ENCODE measurements at regions not wholly inside any gene's neighbourhood (a gene's known extent, or its start where the extent isn't known, plus 50 kb on each side); places are given as distances from the start of the nearest gene placed in this dataset.

- Mint-ChIP-seq H3K4me3 (ENCODE audit: low read depth) (no peak overlapping the region), H3K36me3 (ENCODE audit: low read depth) (no peaks in the 10 kb centered on the region), H3K4me1 (ENCODE audit: low read depth) (no peaks in the 10 kb centered on the region), H3K27me3 (ENCODE audit: low read depth) (peaks cover 17% of the 10 kb centered on the region), H3K9me3 (no peaks in the 10 kb centered on the region), H3K27ac (no peak overlapping the region)
- intact Hi-C loops (cut with micrococcal nuclease) = no loop called here
- DNase-seq (ENCODE audit: low spot score) = no peak
Observed at GRCh38 chr15:70351391-70351790, 253.7 kb upstream of the TLE3 start.

GRCh38 chr15:70348581-70349344 is 251.0 kb upstream of the TLE3 start:
- Mint-ChIP-seq H3K4me3 (ENCODE audit: low read depth) (no peak overlapping the region), H3K4me1 (ENCODE audit: low read depth) (no peaks in the 10 kb centered on the region), H3K9me3 (no peaks in the 10 kb centered on the region), H3K27me3 (ENCODE audit: low read depth) (peaks cover 17% of the 10 kb centered on the region), H3K36me3 (ENCODE audit: low read depth) (no peaks in the 10 kb centered on the region), H3K27ac (no peak overlapping the region)
- intact Hi-C loops (cut with micrococcal nuclease) = no loop called here
- DNase-seq (ENCODE audit: low spot score) = no peak

GRCh38 chr15:70348226-70348543 is 250.5 kb upstream of the TLE3 start:
- H3K4me1 Mint-ChIP-seq (ENCODE audit: low read depth) = no peaks in the 10 kb centered on the region
- H3K9me3 Mint-ChIP-seq = no peaks in the 10 kb centered on the region
- H3K27me3 Mint-ChIP-seq (ENCODE audit: low read depth) = peaks cover 17% of the 10 kb centered on the region
- intact Hi-C loops (cut with micrococcal nuclease) = no loop called here
- no peak overlapping the region for H3K27ac Mint-ChIP-seq
- H3K4me3 Mint-ChIP-seq (ENCODE audit: low read depth) = no peak overlapping the region
- no peaks in the 10 kb centered on the region for H3K36me3 Mint-ChIP-seq (ENCODE audit: low read depth)
- DNase-seq (ENCODE audit: low spot score) = no peak

DNA sequence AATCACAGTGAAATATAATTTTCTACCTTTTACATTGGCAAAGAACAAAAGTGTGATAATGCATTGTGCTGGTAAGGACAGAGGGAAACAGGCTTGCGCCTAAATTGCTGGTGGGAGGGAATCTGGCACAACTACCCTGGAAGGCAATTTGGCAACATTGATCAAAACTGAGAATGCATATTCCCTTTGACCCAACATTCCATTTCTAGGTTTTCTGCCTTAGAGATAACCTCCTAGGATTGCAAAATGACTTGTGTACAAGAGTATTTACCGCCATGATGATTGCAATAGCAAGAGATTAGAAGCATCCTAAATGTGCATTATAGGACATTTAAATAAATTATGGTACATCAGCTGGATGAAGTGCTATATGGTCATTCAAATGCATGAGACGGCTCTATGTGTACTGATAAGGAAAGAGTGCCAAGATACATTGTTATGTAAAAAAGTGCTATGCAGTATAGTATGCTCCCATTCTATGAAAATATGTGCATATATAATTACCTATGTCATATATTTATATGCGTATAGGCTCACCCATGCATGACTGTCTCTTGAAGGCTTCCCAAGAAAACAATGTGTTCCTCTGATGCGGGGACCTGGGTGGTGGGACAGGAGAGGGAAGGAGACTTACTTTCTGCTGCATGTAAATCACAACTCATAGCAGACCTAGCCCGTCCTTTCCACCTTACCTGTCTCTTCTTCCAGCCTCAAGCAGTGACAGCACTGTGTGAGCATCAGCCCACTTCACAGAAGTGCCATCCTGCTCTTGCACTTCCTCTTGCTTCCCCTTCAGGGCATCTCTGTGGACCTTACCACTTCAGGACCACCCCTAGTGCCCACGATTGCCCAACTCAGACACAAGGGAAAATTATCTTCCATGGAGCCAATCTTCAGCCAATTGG is 249.9 kb upstream of the TLE3 start:
- Mint-ChIP-seq H3K36me3 (ENCODE audit: low read depth) (no peaks in the 10 kb centered on the region), H3K9me3 (no peaks in the 10 kb centered on the region), H3K4me3 (ENCODE audit: low read depth) (no peak overlapping the region), H3K27me3 (ENCODE audit: low read depth) (peaks cover 17% of the 10 kb centered on the region), H3K4me1 (ENCODE audit: low read depth) (no peaks in the 10 kb centered on the region), H3K27ac (no peak overlapping the region)
- intact Hi-C loops (cut with micrococcal nuclease) = no loop called here
- no peak for DNase-seq (ENCODE audit: low spot score)

GRCh38 chr15:70345251-70346019 is 247.7 kb upstream of the TLE3 start:
- no peaks in the 10 kb centered on the region for H3K9me3 Mint-ChIP-seq
- peaks cover 13% of the 10 kb centered on the region for H3K27me3 Mint-ChIP-seq (ENCODE audit: low read depth)
- no peaks in the 10 kb centered on the region for H3K4me1 Mint-ChIP-seq (ENCODE audit: low read depth)
- no peak overlapping the region for H3K4me3 Mint-ChIP-seq (ENCODE audit: low read depth)
- H3K36me3 Mint-ChIP-seq (ENCODE audit: low read depth) = no peaks in the 10 kb centered on the region
- intact Hi-C loops (cut with micrococcal nuclease) = no loop called here
- no peak overlapping the region for H3K27ac Mint-ChIP-seq
- no peak for DNase-seq (ENCODE audit: low spot score)

DNA sequence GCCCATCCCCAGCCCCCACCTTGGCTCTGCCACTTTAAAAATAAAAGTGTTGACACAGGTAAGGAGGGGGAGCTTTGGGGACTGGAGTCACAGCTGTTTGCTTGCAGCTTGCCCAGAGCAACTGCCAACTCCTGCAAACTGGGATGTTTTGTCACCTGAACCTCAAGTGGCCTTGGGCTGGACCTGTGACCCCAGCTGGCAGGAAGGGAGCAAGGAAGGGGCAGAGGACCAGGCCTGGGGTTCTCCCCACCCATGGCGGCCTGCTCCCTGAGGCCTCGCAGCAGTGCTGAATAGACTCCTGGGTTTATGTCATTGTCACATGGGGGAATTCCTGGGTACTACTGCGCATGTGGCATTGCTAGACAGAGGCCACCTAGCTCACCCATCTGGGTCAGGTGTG is 246.9 kb upstream of the TLE3 start:
- Mint-ChIP-seq H3K27me3 (ENCODE audit: low read depth) (peaks cover 11% of the 10 kb centered on the region), H3K4me1 (ENCODE audit: low read depth) (no peaks in the 10 kb centered on the region), H3K4me3 (ENCODE audit: low read depth) (no peak overlapping the region), H3K9me3 (no peaks in the 10 kb centered on the region), H3K27ac (no peak overlapping the region), H3K36me3 (ENCODE audit: low read depth) (no peaks in the 10 kb centered on the region)
- DNase-seq (ENCODE audit: low spot score) = no peak
- intact Hi-C loops (cut with micrococcal nuclease) = no loop called here

DNA sequence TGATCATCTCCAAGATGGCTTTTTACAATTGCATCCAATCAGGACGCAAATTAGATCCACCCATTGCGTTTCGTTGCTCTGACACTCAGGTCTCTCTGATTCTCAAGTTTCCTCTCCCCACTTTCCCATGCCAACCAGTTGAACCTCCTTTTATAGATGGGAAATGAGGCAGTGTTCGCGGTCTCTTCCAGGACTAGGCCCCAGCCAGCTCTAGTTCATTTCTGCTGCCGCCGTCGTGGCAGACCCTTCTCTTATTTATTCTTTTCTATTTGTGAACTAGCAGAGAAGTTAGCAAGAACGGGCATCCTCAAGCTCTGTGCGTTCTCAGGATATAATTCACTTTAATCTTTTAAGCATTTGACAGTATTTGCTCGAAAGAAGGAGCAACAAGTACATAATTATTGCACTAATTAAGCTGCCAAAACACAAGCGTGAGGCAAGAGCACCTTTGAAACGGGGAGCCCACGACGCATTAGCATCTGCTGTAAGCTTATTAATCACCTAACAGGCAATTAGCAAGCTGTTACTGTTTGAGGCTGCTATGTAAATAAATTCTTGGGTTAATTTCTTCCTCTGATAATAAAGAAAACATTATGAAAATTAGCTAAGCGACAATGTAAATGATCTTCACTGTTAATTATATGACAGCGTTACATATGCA is 246.4 kb upstream of the TLE3 start:
- Mint-ChIP-seq H3K27ac (no peak overlapping the region), H3K9me3 (no peaks in the 10 kb centered on the region), H3K4me1 (ENCODE audit: low read depth) (no peaks in the 10 kb centered on the region), H3K4me3 (ENCODE audit: low read depth) (no peak overlapping the region), H3K27me3 (ENCODE audit: low read depth) (peaks cover 11% of the 10 kb centered on the region), H3K36me3 (ENCODE audit: low read depth) (no peaks in the 10 kb centered on the region)
- intact Hi-C loops (cut with micrococcal nuclease) = no loop called here
- DNase-seq (ENCODE audit: low spot score) = no peak

- H3K27ac Mint-ChIP-seq = no peak overlapping the region
- no peak for DNase-seq (ENCODE audit: low spot score)
- no peaks in the 10 kb centered on the region for H3K36me3 Mint-ChIP-seq (ENCODE audit: low read depth)
- H3K4me3 Mint-ChIP-seq (ENCODE audit: low read depth) = no peak overlapping the region
- H3K4me1 Mint-ChIP-seq (ENCODE audit: low read depth) = no peaks in the 10 kb centered on the region
- H3K9me3 Mint-ChIP-seq = no peaks in the 10 kb centered on the region
- intact Hi-C loops (cut with micrococcal nuclease) = no loop called here
- peaks cover 2% of the 10 kb centered on the region for H3K27me3 Mint-ChIP-seq (ENCODE audit: low read depth)
Observed at GRCh38 chr15:70342554-70343548, 245.1 kb upstream of the TLE3 start.

DNA sequence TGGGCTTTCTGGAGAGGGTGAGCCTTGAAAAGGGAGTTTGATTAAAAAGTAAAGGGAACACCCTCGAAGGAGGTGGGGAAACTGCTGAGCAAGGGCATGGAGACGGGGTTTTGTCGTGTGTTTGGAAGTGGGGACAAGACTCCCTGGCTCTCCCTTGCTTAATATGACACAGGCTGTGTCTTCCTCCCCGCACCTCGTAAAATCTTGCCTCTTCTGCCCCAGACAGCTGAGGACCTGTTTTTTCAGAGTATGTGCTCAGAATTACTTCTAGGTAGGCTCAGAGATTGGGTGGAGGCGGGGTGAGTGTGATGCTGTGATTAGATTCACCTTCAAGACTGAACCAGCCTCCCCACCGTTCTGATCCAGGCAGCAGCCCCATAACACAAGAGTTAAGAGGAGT is 244.4 kb upstream of the TLE3 start:
- Mint-ChIP-seq H3K4me3 (ENCODE audit: low read depth) (no peak overlapping the region), H3K36me3 (ENCODE audit: low read depth) (no peaks in the 10 kb centered on the region), H3K9me3 (no peaks in the 10 kb centered on the region), H3K27ac (no peak overlapping the region), H3K27me3 (ENCODE audit: low read depth) (peaks cover 2% of the 10 kb centered on the region), H3K4me1 (ENCODE audit: low read depth) (no peaks in the 10 kb centered on the region)
- no peak for DNase-seq (ENCODE audit: low spot score)
- intact Hi-C loops (cut with micrococcal nuclease) = no loop called here

- Mint-ChIP-seq H3K27ac (no peak overlapping the region), H3K4me1 (ENCODE audit: low read depth) (no peaks in the 10 kb centered on the region), H3K36me3 (ENCODE audit: low read depth) (no peaks in the 10 kb centered on the region), H3K27me3 (ENCODE audit: low read depth) (peaks cover under 1% of the 10 kb centered on the region), H3K9me3 (no peaks in the 10 kb centered on the region), H3K4me3 (ENCODE audit: low read depth) (no peak overlapping the region)
- no peak for DNase-seq (ENCODE audit: low spot score)
- intact Hi-C loops (cut with micrococcal nuclease) = no loop called here
Observed at GRCh38 chr15:70341566-70341965, 243.8 kb upstream of the TLE3 start.

- peaks cover 4% of the 10 kb centered on the region for H3K9me3 Mint-ChIP-seq
Observed at GRCh38 chr15:70340494-70340870, 242.8 kb upstream of the TLE3 start.

More at GRCh38 chr15:70340494-70340870, 242.8 kb upstream of the TLE3 start:
- Mint-ChIP-seq H3K27me3 (ENCODE audit: low read depth) (peaks cover 3% of the 10 kb centered on the region), H3K27ac (no peak overlapping the region), H3K4me1 (ENCODE audit: low read depth) (no peaks in the 10 kb centered on the region), H3K36me3 (ENCODE audit: low read depth) (no peaks in the 10 kb centered on the region), H3K4me3 (ENCODE audit: low read depth) (no peak overlapping the region)
- intact Hi-C loops (cut with micrococcal nuclease) = no loop called here
- DNase-seq (ENCODE audit: low spot score) = no peak

All from activated T-helper 2 cell treated with anti-CD3 and anti-CD28 coated beads, Interferon-gamma antibody, Interleukin-2, Interleukin-4, amounts not matched to agents 10 μg/mL and 5 μg/mL and 100 μg/mL, durations not matched to agents 14 hours and 24 hours and 36 hours (primary cell).